WTC11 (cell line): ENCODE measurements at regions not wholly inside any gene's neighbourhood (a gene's known extent, or its start where the extent isn't known, plus 50 kb on each side); places are given as distances from the start of the nearest gene placed in this dataset.

Experiments used
- ATAC-seq: fragments of 200-7000 bp; cut with Tn5 transposase; 2 replicates; pipeline ENCODE4 v1.10.0; 2021; ENCODE audit warnings: mild to moderate bottlenecking, moderate library complexity
- CTCF ChIA-PET: fragments of 300-600 bp; sonication (Branson Sonifier 250); formaldehyde crosslinking; loops from one replicate; lab custom pipeline; 2021; ENCODE audit warnings: antibody characterized with exemption; lab: Charles Lee
- POLR2A ChIA-PET: fragments of 350-600 bp; sonication (Branson Sonifier 250); formaldehyde crosslinking; loops from one replicate; lab custom pipeline; 2021; ENCODE audit warnings: antibody characterized with exemption; lab: Charles Lee
- DNase-seq: peaks from one replicate; pipeline ENCODE4 v3.0.0; 2021; ENCODE audit warnings: low spot score
- H3K27ac Mint-ChIP-seq: 2 replicates; pipeline ENCODE4 v1.8.0; 2021; ENCODE audit warnings: mixed read lengths
- H3K27me3 Mint-ChIP-seq: 2 replicates; pipeline ENCODE4 v1.8.0; 2021; ENCODE audit warnings: low read depth, mild to moderate bottlenecking, moderate library complexity, mixed read lengths
- H3K36me3 Mint-ChIP-seq: 2 replicates; pipeline ENCODE4 v1.8.0; 2021; ENCODE audit warnings: mixed read lengths
- H3K4me1 Mint-ChIP-seq: 2 replicates; pipeline ENCODE4 v1.8.0; 2022; ENCODE audit warnings: mixed read lengths
- H3K4me3 Mint-ChIP-seq: 2 replicates; pipeline ENCODE4 v1.8.0; 2021; ENCODE audit warnings: mild to moderate bottlenecking, moderate library complexity, mixed read lengths
- H3K9me3 Mint-ChIP-seq: 2 replicates; pipeline ENCODE4 v1.8.0; 2021; ENCODE audit warnings: mixed read lengths
- ERG ChIP-seq: fragments of 250-450 bp; sonication (Bioruptor Pico); IDR thresholded peaks from 2 replicates; pipeline ENCODE4 v1.8.0; 2021; ENCODE audit warnings: mild to moderate bottlenecking
- ESRRA ChIP-seq: sonication (generic); formaldehyde crosslinking; IDR thresholded peaks from 2 replicates; pipeline ENCODE4 v1.8.1; 2022; ENCODE audit warnings: mild to moderate bottlenecking, missing genetic modification reagents, borderline replicate concordance
- HMGA2 ChIP-seq: fragments of 250-450 bp; sonication (Bioruptor Pico); IDR thresholded peaks from 2 replicates; pipeline ENCODE4 v1.4.0; 2021; ENCODE audit warnings: mild to moderate bottlenecking, moderate library complexity
- KAT7 ChIP-seq: sonication (generic); formaldehyde crosslinking; IDR thresholded peaks from 2 replicates; pipeline ENCODE4 v1.8.1; 2023; ENCODE audit warnings: missing genetic modification reagents, mild to moderate bottlenecking, borderline replicate concordance
- MXD4 ChIP-seq: fragments of 250-450 bp; sonication (Bioruptor Pico); IDR thresholded peaks from 2 replicates; pipeline ENCODE4 v1.8.0; 2021; ENCODE audit warnings: mild to moderate bottlenecking, moderate library complexity, borderline replicate concordance
- NFATC4 ChIP-seq: fragments of 250-450 bp; sonication (Bioruptor Pico); IDR thresholded peaks from 2 replicates; pipeline ENCODE4 v1.9.0; 2021; ENCODE audit warnings: mild to moderate bottlenecking
- OVOL2 ChIP-seq: fragments of 250-450 bp; sonication (Bioruptor Pico); IDR thresholded peaks from 2 replicates; pipeline ENCODE4 v1.9.0; 2021; ENCODE audit warnings: mild to moderate bottlenecking, borderline replicate concordance
- PREB ChIP-seq: sonication (generic); formaldehyde crosslinking; IDR thresholded peaks from 2 replicates; pipeline ENCODE4 v1.8.1; 2022; ENCODE audit warnings: mild to moderate bottlenecking, missing genetic modification reagents, moderate library complexity, borderline replicate concordance
- SMAD3 ChIP-seq: sonication (generic); formaldehyde crosslinking; IDR thresholded peaks from 2 replicates; pipeline ENCODE4 v1.8.0; 2022; ENCODE audit warnings: missing genetic modification reagents, mild to moderate bottlenecking, borderline replicate concordance
- TCF7 ChIP-seq: sonication (generic); formaldehyde crosslinking; IDR thresholded peaks from 2 replicates; pipeline ENCODE4 v1.8.0; 2022; ENCODE audit warnings: mild to moderate bottlenecking, low read depth, missing genetic modification reagents, moderate library complexity
- TEAD1 ChIP-seq: sonication (generic); formaldehyde crosslinking; IDR thresholded peaks from 2 replicates; pipeline ENCODE4 v1.8.0; 2022; ENCODE audit warnings: mild to moderate bottlenecking, missing genetic modification reagents
- ZMAT4 ChIP-seq: fragments of 250-450 bp; sonication (Bioruptor Pico); IDR thresholded peaks from 2 replicates; pipeline ENCODE4 v1.9.0; 2021; ENCODE audit warnings: mild to moderate bottlenecking
- ZNF232 ChIP-seq: sonication (generic); formaldehyde crosslinking; IDR thresholded peaks from 2 replicates; pipeline ENCODE4 v1.8.0; 2022; ENCODE audit warnings: mild to moderate bottlenecking, missing genetic modification reagents
- ZNF423 ChIP-seq: fragments of 250-450 bp; sonication (Bioruptor Pico); IDR thresholded peaks from 2 replicates; pipeline ENCODE4 v2.1.2; 2022; ENCODE audit warnings: mild to moderate bottlenecking, moderate library complexity
- ZNF671 ChIP-seq: fragments of 250-450 bp; sonication (Bioruptor Pico); IDR thresholded peaks from 2 replicates; pipeline ENCODE4 v1.8.0; 2021; ENCODE audit warnings: mild to moderate bottlenecking
- ZSCAN18 ChIP-seq: fragments of 250-450 bp; sonication (Bioruptor Pico); IDR thresholded peaks from 2 replicates; pipeline ENCODE4 v2.1.2; 2022; ENCODE audit warnings: mild to moderate bottlenecking, moderate library complexity
- TF ChIP-seq, protein P1 (sequence below): sonication (generic); formaldehyde crosslinking; IDR thresholded peaks from 2 replicates; pipeline ENCODE4 v1.8.1; 2023; ENCODE audit warnings: mild to moderate bottlenecking, missing genetic modification reagents
- TF ChIP-seq, protein P2 (sequence below): sonication (generic); formaldehyde crosslinking; IDR thresholded peaks from 2 replicates; pipeline ENCODE4 v1.8.0; 2022; ENCODE audit warnings: mild to moderate bottlenecking, missing genetic modification reagents
- TF ChIP-seq, protein P3 (sequence below): sonication (generic); formaldehyde crosslinking; IDR thresholded peaks from 2 replicates; pipeline ENCODE4 v1.8.0; 2022; ENCODE audit warnings: missing genetic modification reagents

DNA sequence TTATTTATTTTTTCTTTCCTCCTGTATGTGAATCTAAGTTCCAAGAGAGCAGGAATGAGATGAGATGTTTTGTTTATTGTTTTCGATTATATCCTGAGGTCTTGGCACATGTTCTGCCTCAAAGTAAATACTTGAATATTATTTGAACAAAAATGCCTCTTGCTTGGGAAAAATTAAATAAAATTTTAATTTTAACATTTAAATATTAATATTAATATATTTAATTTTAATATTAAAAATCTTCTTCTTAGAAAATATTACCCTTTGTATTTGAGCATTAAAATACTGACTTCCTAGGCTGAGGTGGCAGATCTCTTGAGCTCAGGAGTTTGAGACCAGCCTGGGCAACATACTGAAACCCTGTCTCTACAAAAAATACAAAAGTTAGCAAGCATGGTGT lies 123.4 kb upstream of the SEMA3D start:
- ChIA-PET POLR2A (no interaction called here), CTCF (no interaction called here)
- Mint-ChIP-seq H3K4me1 (0 out of 2 replicates have a peak, but pooled peaks cover 4% of the 10 kb centered on the region), H3K4me3 (no peak overlapping the region), H3K36me3 (no peaks in the 10 kb centered on the region), H3K27me3 (no peaks in the 10 kb centered on the region), H3K27ac (no peak overlapping the region), H3K9me3 (no peaks in the 10 kb centered on the region)
- TF ChIP-seq HMGA2: peak; percentile 93
- TF ChIP-seq ERG: no peak
- no peak for TF ChIP-seq OVOL2 (CRISPR knock-in tag)
- TF ChIP-seq, protein P1, sequence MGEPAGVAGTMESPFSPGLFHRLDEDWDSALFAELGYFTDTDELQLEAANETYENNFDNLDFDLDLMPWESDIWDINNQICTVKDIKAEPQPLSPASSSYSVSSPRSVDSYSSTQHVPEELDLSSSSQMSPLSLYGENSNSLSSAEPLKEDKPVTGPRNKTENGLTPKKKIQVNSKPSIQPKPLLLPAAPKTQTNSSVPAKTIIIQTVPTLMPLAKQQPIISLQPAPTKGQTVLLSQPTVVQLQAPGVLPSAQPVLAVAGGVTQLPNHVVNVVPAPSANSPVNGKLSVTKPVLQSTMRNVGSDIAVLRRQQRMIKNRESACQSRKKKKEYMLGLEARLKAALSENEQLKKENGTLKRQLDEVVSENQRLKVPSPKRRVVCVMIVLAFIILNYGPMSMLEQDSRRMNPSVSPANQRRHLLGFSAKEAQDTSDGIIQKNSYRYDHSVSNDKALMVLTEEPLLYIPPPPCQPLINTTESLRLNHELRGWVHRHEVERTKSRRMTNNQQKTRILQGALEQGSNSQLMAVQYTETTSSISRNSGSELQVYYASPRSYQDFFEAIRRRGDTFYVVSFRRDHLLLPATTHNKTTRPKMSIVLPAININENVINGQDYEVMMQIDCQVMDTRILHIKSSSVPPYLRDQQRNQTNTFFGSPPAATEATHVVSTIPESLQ (CRISPR knock-in tag): no peak
- no peak for TF ChIP-seq ZSCAN18
- TF ChIP-seq, protein P2, sequence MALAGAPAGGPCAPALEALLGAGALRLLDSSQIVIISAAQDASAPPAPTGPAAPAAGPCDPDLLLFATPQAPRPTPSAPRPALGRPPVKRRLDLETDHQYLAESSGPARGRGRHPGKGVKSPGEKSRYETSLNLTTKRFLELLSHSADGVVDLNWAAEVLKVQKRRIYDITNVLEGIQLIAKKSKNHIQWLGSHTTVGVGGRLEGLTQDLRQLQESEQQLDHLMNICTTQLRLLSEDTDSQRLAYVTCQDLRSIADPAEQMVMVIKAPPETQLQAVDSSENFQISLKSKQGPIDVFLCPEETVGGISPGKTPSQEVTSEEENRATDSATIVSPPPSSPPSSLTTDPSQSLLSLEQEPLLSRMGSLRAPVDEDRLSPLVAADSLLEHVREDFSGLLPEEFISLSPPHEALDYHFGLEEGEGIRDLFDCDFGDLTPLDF: no peak
- no peak for ATAC-seq
- no peak for DNase-seq

- no peaks in the 10 kb centered on the region for H3K36me3 Mint-ChIP-seq
- CTCF ChIA-PET: no interaction called here
- no peaks in the 10 kb centered on the region for H3K27me3 Mint-ChIP-seq
- ATAC-seq (no peak), DNase-seq (no peak)
- H3K4me1 Mint-ChIP-seq: peaks cover 5% of the 10 kb centered on the region
- H3K9me3 Mint-ChIP-seq: no peaks in the 10 kb centered on the region
- H3K4me3 Mint-ChIP-seq: no peak overlapping the region
- POLR2A ChIA-PET: no interaction called here
- no peak overlapping the region for H3K27ac Mint-ChIP-seq
- no peak for TF ChIP-seq TCF7
- no peak for TF ChIP-seq TEAD1 (CRISPR knock-in tag)
- no peak for TF ChIP-seq MXD4 (CRISPR knock-in tag)
- TF ChIP-seq ERG: no peak
- TF ChIP-seq KAT7: no peak
- no peak for TF ChIP-seq SMAD3 (CRISPR knock-in tag)
- TF ChIP-seq NFATC4 (CRISPR knock-in tag): no peak
Observed at GRCh38 chr7:85306115-85306514, 119.3 kb upstream of the SEMA3D start.

DNA sequence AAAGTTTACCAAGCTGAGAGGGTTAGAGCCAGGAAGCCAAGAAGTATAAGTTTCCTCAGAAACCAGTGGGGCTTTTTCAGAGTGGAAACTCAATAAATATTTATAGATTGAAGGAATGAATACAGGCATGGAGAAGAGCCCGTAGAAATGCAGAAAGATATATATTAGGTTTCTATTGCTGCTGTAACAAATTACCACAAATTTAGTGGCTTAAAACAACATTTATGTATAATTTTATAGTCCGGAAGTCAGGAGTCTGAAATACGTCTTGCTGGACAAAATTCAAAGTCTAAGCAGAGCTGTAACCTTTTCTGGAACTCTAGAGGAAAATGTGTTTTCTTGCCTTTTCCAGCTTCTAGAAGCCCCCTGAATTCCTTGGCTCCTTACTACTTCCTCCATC lies 107.3 kb upstream of the SEMA3D start:
- DNase-seq (no peak), ATAC-seq (no peak)
- CTCF ChIA-PET: no interaction called here
- POLR2A ChIA-PET: no interaction called here
- Mint-ChIP-seq H3K27ac (no peak overlapping the region), H3K4me3 (no peak overlapping the region), H3K36me3 (peaks cover 4% of the 10 kb centered on the region; the same call in 1 of the 2 replicates), H3K4me1 (peaks cover 25% of the 10 kb centered on the region), H3K27me3 (no peaks in the 10 kb centered on the region), H3K9me3 (peaks cover 8% of the 10 kb centered on the region)
- TF ChIP-seq ZMAT4 (CRISPR knock-in tag) (no peak), TEAD1 (CRISPR knock-in tag) (no peak), ZNF232 (CRISPR knock-in tag) (no peak), ZNF423 (CRISPR knock-in tag) (no peak), PREB (CRISPR knock-in tag) (no peak), ESRRA (CRISPR knock-in tag) (no peak), ZNF671 (CRISPR knock-in tag) (no peak), MXD4 (CRISPR knock-in tag) (no peak)
- TF ChIP-seq, protein P3, sequence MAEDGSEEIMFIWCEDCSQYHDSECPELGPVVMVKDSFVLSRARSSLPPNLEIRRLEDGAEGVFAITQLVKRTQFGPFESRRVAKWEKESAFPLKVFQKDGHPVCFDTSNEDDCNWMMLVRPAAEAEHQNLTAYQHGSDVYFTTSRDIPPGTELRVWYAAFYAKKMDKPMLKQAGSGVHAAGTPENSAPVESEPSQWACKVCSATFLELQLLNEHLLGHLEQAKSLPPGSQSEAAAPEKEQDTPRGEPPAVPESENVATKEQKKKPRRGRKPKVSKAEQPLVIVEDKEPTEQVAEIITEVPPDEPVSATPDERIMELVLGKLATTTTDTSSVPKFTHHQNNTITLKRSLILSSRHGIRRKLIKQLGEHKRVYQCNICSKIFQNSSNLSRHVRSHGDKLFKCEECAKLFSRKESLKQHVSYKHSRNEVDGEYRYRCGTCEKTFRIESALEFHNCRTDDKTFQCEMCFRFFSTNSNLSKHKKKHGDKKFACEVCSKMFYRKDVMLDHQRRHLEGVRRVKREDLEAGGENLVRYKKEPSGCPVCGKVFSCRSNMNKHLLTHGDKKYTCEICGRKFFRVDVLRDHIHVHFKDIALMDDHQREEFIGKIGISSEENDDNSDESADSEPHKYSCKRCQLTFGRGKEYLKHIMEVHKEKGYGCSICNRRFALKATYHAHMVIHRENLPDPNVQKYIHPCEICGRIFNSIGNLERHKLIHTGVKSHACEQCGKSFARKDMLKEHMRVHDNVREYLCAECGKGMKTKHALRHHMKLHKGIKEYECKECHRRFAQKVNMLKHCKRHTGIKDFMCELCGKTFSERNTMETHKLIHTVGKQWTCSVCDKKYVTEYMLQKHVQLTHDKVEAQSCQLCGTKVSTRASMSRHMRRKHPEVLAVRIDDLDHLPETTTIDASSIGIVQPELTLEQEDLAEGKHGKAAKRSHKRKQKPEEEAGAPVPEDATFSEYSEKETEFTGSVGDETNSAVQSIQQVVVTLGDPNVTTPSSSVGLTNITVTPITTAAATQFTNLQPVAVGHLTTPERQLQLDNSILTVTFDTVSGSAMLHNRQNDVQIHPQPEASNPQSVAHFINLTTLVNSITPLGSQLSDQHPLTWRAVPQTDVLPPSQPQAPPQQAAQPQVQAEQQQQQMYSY (CRISPR knock-in tag): no peak
